NT2/D1 (cell line): ENCODE measurements at regions not wholly inside any gene's neighbourhood (a gene's known extent, or its start where the extent isn't known, plus 50 kb on each side); places are given as distances from the start of the nearest gene placed in this dataset.
A peak's percentile ranks its signal among the peaks of the same experiment; 100 is the strongest.

Experiments
- DNase-seq: peaks from one replicate; pipeline ENCODE4 v3.0.0-alpha.2; 2011; ENCODE audit warnings: low read depth, low spot score
- H3K27me3 ChIP-seq: 2 replicates; pipeline ENCODE4 v1.6.0; 2011; ENCODE audit warnings: mild to moderate bottlenecking; ENCODE audit not compliant: insufficient read length, insufficient read depth
- H3K36me3 ChIP-seq: 2 replicates; pipeline ENCODE4 v1.6.1; 2011; ENCODE audit warnings: mild to moderate bottlenecking, low read length, mixed read lengths; ENCODE audit not compliant: insufficient read depth, insufficient read length
- H3K4me1 ChIP-seq: 2 replicates; pipeline ENCODE4 v1.5.1; 2011; ENCODE audit not compliant: insufficient read depth, insufficient read length
- H3K4me3 ChIP-seq: 2 replicates; pipeline ENCODE4 v1.5.1; 2011; ENCODE audit warnings: low read depth; ENCODE audit not compliant: insufficient read length
- H3K9ac ChIP-seq: 2 replicates; pipeline ENCODE4 v1.6.0; 2011; ENCODE audit warnings: low read depth; ENCODE audit not compliant: insufficient read length
- H3K9me3 ChIP-seq: 2 replicates; pipeline ENCODE4 v1.5.1; 2011; ENCODE audit warnings: mild to moderate bottlenecking, low read length; ENCODE audit not compliant: insufficient read depth
- SUZ12 ChIP-seq: IDR thresholded peaks from 2 replicates; pipeline ENCODE4 v1.6.1; 2011; ENCODE audit not compliant: insufficient read length, insufficient read depth; ENCODE audit errors: extremely low read depth
- YY1 ChIP-seq: IDR thresholded peaks from 2 replicates; pipeline ENCODE4 v1.6.1; 2011; ENCODE audit not compliant: insufficient read length, insufficient read depth
- ZNF274 ChIP-seq: IDR thresholded peaks from 2 replicates; pipeline ENCODE4 v1.6.1; 2011; ENCODE audit warnings: mild to moderate bottlenecking, low read depth, low read length

DNA sequence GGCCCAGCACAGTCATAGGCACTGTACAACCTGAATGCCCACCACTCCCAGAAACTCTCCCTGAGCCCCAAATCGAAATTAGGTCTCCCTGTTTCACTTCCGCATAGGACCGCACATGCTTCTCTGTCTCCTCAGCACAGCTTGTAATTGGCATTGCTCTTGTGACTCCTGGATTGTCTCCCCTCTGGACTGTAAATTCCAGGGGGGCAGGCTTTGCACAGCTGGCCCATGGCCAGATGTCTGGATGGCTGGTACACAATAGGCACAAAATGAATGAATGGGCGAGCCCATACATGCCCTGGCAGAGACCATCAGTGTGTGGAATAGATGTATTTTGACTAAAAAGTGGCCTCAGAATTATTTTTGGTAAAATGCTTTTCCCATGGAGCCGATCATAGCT is 63.3 kb upstream of the PHF21B start:
- Histone ChIP-seq H3K4me3 (no peak overlapping the region), H3K36me3 (no peaks in the 10 kb centered on the region), H3K4me1 (peaks cover 12% of the 10 kb centered on the region), H3K9ac (no peak overlapping the region), H3K9me3 (peaks cover 4% of the 10 kb centered on the region; the same call in 1 of the 2 replicates), H3K27me3 (peaks cover 6% of the 10 kb centered on the region)
- no peak for TF ChIP-seq YY1
- TF ChIP-seq ZNF274: no peak
- no peak for TF ChIP-seq SUZ12
- no peak for DNase-seq

GRCh38 chr22:45077286-45077685 is 67.5 kb upstream of the PHF21B start:
- no peak overlapping the region for H3K4me3 ChIP-seq
- no peak for TF ChIP-seq SUZ12
- TF ChIP-seq YY1: no peak
- no peak for TF ChIP-seq ZNF274
- H3K4me1 ChIP-seq: peaks cover 3% of the 10 kb centered on the region
- no peak overlapping the region for H3K9ac ChIP-seq
- no peaks in the 10 kb centered on the region for H3K27me3 ChIP-seq
- no peaks in the 10 kb centered on the region for H3K36me3 ChIP-seq
- DNase-seq: no peak
- no peaks in the 10 kb centered on the region for H3K9me3 ChIP-seq

DNA sequence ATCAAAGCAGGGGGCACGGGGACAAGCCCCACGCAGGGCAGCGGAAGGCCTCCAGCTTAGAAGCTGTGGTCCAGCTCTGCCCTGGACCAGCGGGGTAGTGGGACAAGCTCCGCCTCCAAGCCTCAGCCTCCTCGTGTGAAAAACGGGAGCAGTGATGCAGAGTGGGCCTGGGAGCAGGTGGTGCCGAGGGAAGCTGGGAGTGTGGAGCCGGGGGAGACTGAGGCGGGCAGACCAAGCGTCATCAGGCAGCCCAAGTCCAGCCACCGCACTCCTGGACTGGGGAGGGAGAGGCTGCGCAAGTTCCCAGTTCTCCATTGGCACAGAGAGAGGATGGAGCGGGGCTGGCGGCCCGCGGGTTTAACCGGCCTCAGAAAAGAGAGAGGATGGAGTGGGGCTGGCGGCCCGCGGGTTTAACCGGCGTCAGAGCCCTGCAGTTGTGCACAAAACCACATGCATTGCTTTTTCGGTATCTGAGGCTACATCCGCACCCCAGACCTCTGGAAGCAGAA is 68.1 kb upstream of the PHF21B start:
- TF ChIP-seq SUZ12: no peak
- TF ChIP-seq YY1: no peak
- no peak for TF ChIP-seq ZNF274
- H3K36me3 ChIP-seq: no peaks in the 10 kb centered on the region
- no peaks in the 10 kb centered on the region for H3K27me3 ChIP-seq
- no peak for DNase-seq
- no peak overlapping the region for H3K9ac ChIP-seq
- H3K4me1 ChIP-seq: peaks cover 2% of the 10 kb centered on the region
- no peak overlapping the region for H3K4me3 ChIP-seq
- H3K9me3 ChIP-seq: no peaks in the 10 kb centered on the region

GRCh38 chr22:45082795-45083194 is 73.0 kb upstream of the PHF21B start:
- TF ChIP-seq ZNF274 (no peak), SUZ12 (no peak), YY1 (no peak)
- Histone ChIP-seq H3K4me3 (no peak overlapping the region), H3K9me3 (no peaks in the 10 kb centered on the region), H3K9ac (no peak overlapping the region), H3K4me1 (no peaks in the 10 kb centered on the region), H3K27me3 (no peaks in the 10 kb centered on the region), H3K36me3 (no peaks in the 10 kb centered on the region)
- peak; percentile 47 for DNase-seq

DNA sequence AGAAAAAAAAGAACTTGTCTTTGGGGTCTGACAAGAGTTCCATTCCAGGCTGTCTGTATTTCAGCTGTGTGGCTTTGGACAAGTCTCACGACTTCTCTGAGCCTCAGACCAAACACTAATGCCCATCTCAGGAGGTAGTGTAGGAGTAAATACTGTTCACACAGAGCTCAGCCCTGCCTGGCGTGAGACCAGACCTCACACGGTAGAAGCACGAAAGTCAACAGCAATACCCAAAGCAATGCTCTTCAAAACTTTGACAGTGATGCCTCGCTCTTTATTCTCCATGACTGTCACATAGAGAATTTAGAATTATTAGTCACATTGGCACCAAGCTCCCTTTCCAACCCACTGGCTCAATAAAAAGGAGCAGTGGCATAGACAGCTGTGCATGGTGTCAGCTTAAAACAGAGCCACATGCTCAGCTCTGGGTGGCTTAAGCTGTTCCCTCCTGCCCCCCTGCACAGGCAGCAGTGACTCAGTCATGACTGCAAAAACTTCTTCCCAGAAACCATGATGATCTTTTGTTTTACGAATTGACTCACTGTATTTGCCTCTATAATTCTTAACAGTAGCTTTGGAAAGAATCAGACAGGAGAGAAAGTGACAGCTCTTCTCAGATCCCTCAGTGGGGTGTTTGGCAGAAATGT is 74.0 kb upstream of the PHF21B start:
- H3K9ac ChIP-seq: no peak overlapping the region
- H3K36me3 ChIP-seq: no peaks in the 10 kb centered on the region
- no peaks in the 10 kb centered on the region for H3K9me3 ChIP-seq
- no peak for DNase-seq
- no peaks in the 10 kb centered on the region for H3K4me1 ChIP-seq
- TF ChIP-seq ZNF274 (no peak), YY1 (no peak), SUZ12 (no peak)
- H3K4me3 ChIP-seq: no peak overlapping the region
- no peaks in the 10 kb centered on the region for H3K27me3 ChIP-seq

GRCh38 chr22:45084400-45084920 is 74.7 kb upstream of the PHF21B start:
- no peak for TF ChIP-seq SUZ12
- TF ChIP-seq YY1: no peak
- no peak for TF ChIP-seq ZNF274
- no peak overlapping the region for H3K9ac ChIP-seq
- no peaks in the 10 kb centered on the region for H3K27me3 ChIP-seq
- H3K4me1 ChIP-seq: no peaks in the 10 kb centered on the region
- no peak overlapping the region for H3K4me3 ChIP-seq
- DNase-seq: no peak
- no peaks in the 10 kb centered on the region for H3K9me3 ChIP-seq
- H3K36me3 ChIP-seq: no peaks in the 10 kb centered on the region

GRCh38 chr22:45087802-45088201 is 75.9 kb upstream of the NUP50 start:
- no peak overlapping the region for H3K9ac ChIP-seq
- TF ChIP-seq YY1 (no peak), SUZ12 (no peak), ZNF274 (no peak)
- H3K4me1 ChIP-seq: peaks cover 4% of the 10 kb centered on the region
- no peaks in the 10 kb centered on the region for H3K36me3 ChIP-seq
- no peak for DNase-seq
- H3K4me3 ChIP-seq: no peak overlapping the region
- H3K27me3 ChIP-seq: no peaks in the 10 kb centered on the region
- H3K9me3 ChIP-seq: no peaks in the 10 kb centered on the region
